Hepatocyte (in vitro differentiated cells): ENCODE measurements at regions not wholly inside any gene's neighbourhood (a gene's known extent, or its start where the extent isn't known, plus 50 kb on each side); places are given as distances from the start of the nearest gene placed in this dataset.

Experiments used
- CTCF ChIP-seq: fragments of 200-600 bp; sonication (generic); IDR thresholded peaks from 2 replicates; pipeline ENCODE4 v1.5.1; 2016; ENCODE audit warnings: antibody characterized with exemption, mild to moderate bottlenecking; ENCODE audit not compliant: poor library complexity
- EZH2 ChIP-seq: fragments of 200-600 bp; sonication (generic); IDR thresholded peaks from 2 replicates; pipeline ENCODE4 v1.6.1; 2016; ENCODE audit warnings: antibody characterized with exemption, mild to moderate bottlenecking, borderline replicate concordance
- EZH2phosphoT487 ChIP-seq: fragments of 200-600 bp; sonication (generic); IDR thresholded peaks from one replicate; pipeline ENCODE4 v1.6.1; 2018; ENCODE audit warnings: antibody characterized with exemption, mild to moderate bottlenecking, low read depth, moderate library complexity; ENCODE audit not compliant: unreplicated experiment, severe bottlenecking

- TF ChIP-seq CTCF (no peak), EZH2phosphoT487 (no peak), EZH2 (no peak)
These were observed 532.8 kb upstream of the TBL1XR1 start for GRCh38 chr3:177729956-177730681.
